ENCODE measurements at regions not wholly inside any gene's neighbourhood (a gene's known extent, or its start where the extent isn't known, plus 50 kb on each side); places are given as distances from the start of the nearest gene placed in this dataset.

DNA sequence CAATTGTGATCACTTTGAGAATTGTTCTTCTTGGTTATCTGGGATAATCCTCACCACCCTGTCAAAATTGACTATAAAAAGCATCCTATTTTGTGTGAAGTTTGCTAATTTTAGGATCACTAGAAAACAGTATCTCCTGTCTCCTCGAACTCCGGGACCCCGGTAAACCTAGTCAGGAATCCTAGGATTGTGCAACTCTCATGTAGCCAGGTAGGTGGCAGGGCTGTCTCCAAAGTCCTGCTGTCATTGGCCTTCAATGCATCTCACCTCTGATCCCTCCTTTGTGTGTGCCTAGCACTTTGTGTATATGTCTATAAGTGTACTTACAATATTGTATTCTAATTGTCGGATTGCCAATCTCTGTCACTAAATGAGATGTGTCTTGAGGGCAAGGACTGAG lies 1564.8 kb downstream of the RPA4 start:
- H3K36me3 ChIP-seq, result no peaks in the 10 kb centered on the region
- H3K4me3 ChIP-seq, result no peak overlapping the region
- H3K9me3 ChIP-seq, result no peaks in the 10 kb centered on the region
- H3K4me1 ChIP-seq, result no peaks in the 10 kb centered on the region
- peaks cover 47% of the 10 kb centered on the region for H3K27me3 ChIP-seq
- H3K9ac ChIP-seq, result no peak overlapping the region
- H4K20me1 ChIP-seq, result no peaks in the 10 kb centered on the region
- no peak overlapping the region for H3K4me2 ChIP-seq
- no peak for TF ChIP-seq Cebpa-rat (IDR thresholded peaks at IDR 0.05)
- no peak overlapping the region for H3K27ac ChIP-seq

DNA sequence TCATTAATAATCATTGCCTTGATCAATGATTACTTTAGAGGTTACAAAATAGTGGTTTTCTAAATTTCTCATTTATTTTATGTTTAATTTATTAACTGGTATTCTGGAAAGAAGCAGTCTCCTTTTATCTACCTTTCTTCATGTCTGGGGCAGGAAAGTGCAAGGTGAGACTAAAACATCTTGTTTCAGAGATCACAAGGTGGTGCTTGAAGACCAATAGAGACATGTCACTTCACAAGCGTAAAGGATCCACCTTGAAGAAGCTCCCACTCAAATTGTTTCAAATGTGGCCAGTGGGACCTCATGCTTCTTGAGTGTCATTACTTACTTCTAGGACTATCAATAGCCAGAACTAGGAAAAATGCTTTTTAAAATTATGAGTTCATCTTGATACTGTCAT lies 1568.7 kb downstream of the RPA4 start:
- H3K36me3 ChIP-seq, result no peaks in the 10 kb centered on the region
- TF ChIP-seq Cebpa-rat (IDR thresholded peaks at IDR 0.05), result no peak
- H4K20me1 ChIP-seq, result no peaks in the 10 kb centered on the region
- no peak overlapping the region for H3K4me2 ChIP-seq
- no peaks in the 10 kb centered on the region for H3K9me3 ChIP-seq
- H3K4me3 ChIP-seq, result no peak overlapping the region
- peaks cover 62% of the 10 kb centered on the region for H3K27me3 ChIP-seq
- H3K4me1 ChIP-seq, result no peaks in the 10 kb centered on the region
- no peak overlapping the region for H3K27ac ChIP-seq
- no peak overlapping the region for H3K9ac ChIP-seq

DNA sequence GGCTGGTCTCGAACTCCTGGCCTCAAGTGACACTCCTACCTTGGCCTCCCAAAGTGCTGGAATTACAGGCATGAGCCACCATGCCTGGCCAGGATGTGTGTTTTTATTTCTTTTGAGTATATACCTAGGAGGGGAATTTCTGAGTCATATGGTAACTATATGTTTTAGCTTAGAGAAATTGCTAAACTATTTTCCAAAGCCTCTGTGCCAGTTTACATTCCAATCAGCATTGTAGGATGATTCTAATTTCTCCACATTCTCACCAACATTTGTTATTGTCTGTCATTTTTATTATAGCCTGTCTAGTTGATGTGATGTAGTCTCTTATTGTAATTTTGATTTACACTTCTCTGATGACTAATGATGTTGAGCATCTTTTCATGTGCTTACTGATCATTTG lies 1576.0 kb downstream of the RPA4 start:
- H3K4me3 ChIP-seq, result no peak overlapping the region
- no peaks in the 10 kb centered on the region for H3K36me3 ChIP-seq
- H3K27me3 ChIP-seq, result peaks cover 78% of the 10 kb centered on the region
- H3K4me2 ChIP-seq, result no peak overlapping the region
- H3K9ac ChIP-seq, result no peak overlapping the region
- no peaks in the 10 kb centered on the region for H3K4me1 ChIP-seq
- no peak for TF ChIP-seq Cebpa-rat (IDR thresholded peaks at IDR 0.05)
- no peaks in the 10 kb centered on the region for H4K20me1 ChIP-seq
- H3K27ac ChIP-seq, result no peak overlapping the region
- no peaks in the 10 kb centered on the region for H3K9me3 ChIP-seq

DNA sequence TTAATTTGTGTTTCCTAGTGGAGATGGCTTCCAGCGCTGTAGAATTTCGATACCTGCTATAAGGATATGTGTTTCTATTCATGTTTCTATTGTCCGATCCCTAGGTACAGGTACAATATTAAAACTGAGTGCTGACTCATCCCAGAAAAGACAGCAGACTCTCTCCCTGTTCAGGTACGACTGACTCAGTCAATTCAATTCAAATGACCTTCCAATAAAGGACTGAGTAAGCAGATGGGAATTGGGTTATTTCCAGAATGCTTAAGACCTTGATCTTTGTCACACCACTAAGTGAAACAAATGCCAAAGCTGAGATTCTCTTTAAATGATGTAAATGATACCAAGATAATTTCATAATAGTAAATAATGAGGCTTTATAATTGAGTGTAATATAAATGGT lies 1596.9 kb downstream of the RPA4 start:
- no peak overlapping the region for H3K4me3 ChIP-seq
- no peak overlapping the region for H3K4me2 ChIP-seq
- no peak overlapping the region for H3K9ac ChIP-seq
- H3K4me1 ChIP-seq, result no peaks in the 10 kb centered on the region
- no peaks in the 10 kb centered on the region for H3K36me3 ChIP-seq
- no peak for TF ChIP-seq Cebpa-rat (IDR thresholded peaks at IDR 0.05)
- no peak overlapping the region for H3K27ac ChIP-seq
- H4K20me1 ChIP-seq, result no peaks in the 10 kb centered on the region
- H3K27me3 ChIP-seq, result peaks cover 64% of the 10 kb centered on the region
- H3K9me3 ChIP-seq, result no peaks in the 10 kb centered on the region

DNA sequence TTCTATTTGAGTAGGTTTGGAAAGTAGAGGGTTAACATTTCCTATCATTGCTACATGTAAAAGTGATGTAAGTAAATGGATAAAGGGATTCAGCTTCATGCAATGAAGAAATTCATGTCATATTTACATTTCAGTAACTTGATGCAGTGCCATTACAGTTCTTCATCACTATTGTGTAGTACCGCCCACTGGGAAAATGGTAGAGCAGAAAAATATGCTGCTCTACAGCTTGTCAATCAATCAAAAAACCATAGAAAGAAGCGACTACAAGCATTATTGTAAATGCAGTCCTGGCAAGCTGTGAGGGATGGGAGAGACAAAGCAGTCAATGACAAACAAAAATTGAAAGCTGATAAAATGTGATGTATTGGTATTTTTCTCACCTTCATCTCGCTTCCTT lies 1597.9 kb downstream of the RPA4 start:
- Histone ChIP-seq H3K9me3 (no peaks in the 10 kb centered on the region), H3K36me3 (no peaks in the 10 kb centered on the region), H3K4me2 (no peak overlapping the region), H3K9ac (no peak overlapping the region), H3K4me1 (no peaks in the 10 kb centered on the region), H4K20me1 (no peaks in the 10 kb centered on the region), H3K27ac (no peak overlapping the region), H3K4me3 (no peak overlapping the region), H3K27me3 (peaks cover 70% of the 10 kb centered on the region)
- TF ChIP-seq Cebpa-rat (IDR thresholded peaks at IDR 0.05), result no peak

DNA sequence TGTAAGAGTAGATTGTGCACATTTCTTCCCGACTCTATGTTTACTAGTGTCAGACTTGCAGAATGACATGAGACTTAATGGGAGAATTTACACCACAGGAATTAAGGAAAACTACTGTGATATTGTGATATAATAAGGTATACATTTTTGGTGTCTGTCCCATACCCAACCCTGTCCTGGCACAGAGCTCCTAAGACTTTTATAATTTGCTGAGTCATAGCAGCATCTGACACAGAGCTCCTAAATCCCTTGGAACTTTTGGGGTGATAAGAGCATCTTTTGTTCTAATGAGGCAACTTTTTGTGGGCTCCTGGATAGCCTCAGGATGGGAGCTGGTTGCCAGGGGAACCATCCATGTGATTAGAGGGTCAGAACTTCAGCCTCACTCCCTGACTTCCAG lies 1607.0 kb downstream of the RPA4 start:
- Histone ChIP-seq H3K4me3 (no peak overlapping the region), H3K27ac (no peak overlapping the region), H3K9me3 (no peaks in the 10 kb centered on the region), H3K9ac (no peak overlapping the region), H3K4me1 (no peaks in the 10 kb centered on the region), H3K4me2 (no peak overlapping the region), H3K27me3 (peaks cover 72% of the 10 kb centered on the region), H3K36me3 (no peaks in the 10 kb centered on the region), H4K20me1 (no peaks in the 10 kb centered on the region)
- no peak for TF ChIP-seq Cebpa-rat (IDR thresholded peaks at IDR 0.05)

DNA sequence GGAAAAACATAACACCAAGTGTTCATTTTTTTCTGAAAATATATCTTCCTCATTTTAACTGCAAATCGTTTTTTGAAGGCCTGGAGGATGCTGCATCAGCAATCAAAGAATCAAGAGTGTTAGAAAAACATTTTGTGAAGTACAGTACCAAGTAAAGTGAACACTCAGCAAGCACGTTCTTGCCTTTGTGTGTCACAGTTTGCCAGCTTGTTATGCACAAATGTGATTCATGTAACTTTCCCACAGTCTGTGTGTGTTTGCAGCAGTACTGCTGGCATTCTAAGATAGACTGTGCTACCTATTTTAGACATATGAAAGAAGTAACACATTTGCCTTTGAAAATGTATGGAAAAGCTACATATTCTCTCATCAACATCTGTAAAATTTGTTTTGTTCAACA lies 1617.7 kb downstream of the RPA4 start:
- Histone ChIP-seq H3K9ac (no peak overlapping the region), H3K4me1 (no peaks in the 10 kb centered on the region), H3K27ac (no peak overlapping the region), H3K9me3 (no peaks in the 10 kb centered on the region), H3K4me3 (no peak overlapping the region), H3K27me3 (peaks cover 79% of the 10 kb centered on the region), H3K36me3 (no peaks in the 10 kb centered on the region), H4K20me1 (no peaks in the 10 kb centered on the region), H3K4me2 (no peak overlapping the region)
- no peak for TF ChIP-seq Cebpa-rat (IDR thresholded peaks at IDR 0.05)

DNA sequence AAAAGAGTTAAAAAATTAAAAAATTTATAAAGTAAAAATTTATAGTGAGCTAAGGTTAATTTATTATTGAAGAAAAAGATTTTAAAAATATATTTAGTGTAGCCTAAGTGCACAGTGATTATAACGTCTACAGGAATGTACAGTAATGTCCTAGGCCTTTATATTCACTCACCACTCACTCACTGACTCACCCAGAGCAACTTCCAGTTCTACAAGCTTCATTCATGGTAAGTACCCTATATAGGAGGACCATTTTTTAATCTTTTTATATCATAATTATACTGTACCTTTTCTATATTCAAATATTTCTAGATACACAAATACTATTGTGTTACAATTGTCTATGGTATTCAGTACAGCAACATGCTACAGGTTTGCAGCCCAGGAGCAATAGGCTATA lies 1623.2 kb downstream of the RPA4 start:
- Histone ChIP-seq H3K4me1 (no peaks in the 10 kb centered on the region), H3K4me3 (no peak overlapping the region), H3K4me2 (no peak overlapping the region), H3K9ac (no peak overlapping the region), H4K20me1 (no peaks in the 10 kb centered on the region), H3K27me3 (peaks cover 63% of the 10 kb centered on the region), H3K27ac (no peak overlapping the region), H3K9me3 (no peaks in the 10 kb centered on the region), H3K36me3 (no peaks in the 10 kb centered on the region)
- no peak for TF ChIP-seq Cebpa-rat (IDR thresholded peaks at IDR 0.05)

DNA sequence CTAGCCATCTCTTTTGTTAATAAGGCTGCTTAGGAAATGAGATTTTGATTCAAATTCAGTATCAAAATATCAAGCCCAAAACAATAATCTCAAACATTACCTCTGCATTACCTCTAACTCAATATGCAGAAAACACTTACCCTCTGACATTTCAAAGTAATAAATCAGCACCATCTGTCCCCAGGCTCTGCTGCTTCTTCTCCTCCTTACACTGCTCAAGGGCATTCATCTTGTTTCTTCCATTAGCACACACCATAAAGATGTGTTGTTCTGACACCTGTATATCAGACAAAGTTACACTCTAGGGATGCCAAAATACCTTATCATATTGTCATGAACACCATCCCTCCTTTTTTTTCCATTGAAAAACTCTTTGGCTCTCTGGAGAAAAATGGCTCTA lies 1630.3 kb downstream of the RPA4 start:
- no peak for TF ChIP-seq Cebpa-rat (IDR thresholded peaks at IDR 0.05)
- Histone ChIP-seq H3K4me2 (no peak overlapping the region), H3K27me3 (peaks cover 73% of the 10 kb centered on the region)

DNA sequence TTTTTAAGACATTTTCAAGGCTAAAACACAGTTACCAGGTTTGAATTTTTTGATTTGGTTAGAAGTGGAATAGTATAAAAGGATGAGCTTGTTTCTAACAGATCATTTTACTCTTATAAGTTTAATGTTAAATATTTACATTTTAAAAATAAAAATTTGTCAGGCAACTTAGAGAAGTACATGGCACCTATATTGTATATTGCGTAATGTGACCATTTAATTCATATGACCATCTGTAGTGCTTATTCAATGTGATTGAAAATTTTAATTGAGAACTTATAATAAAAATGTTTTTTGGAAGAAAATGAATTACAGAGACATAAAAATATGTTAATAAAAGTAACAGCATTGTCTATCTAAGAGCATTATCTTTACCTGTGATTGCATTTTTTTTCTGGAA lies 1632.4 kb downstream of the RPA4 start:
- H3K27me3 ChIP-seq, result peaks cover 65% of the 10 kb centered on the region
- no peak overlapping the region for H3K4me3 ChIP-seq
- H4K20me1 ChIP-seq, result no peaks in the 10 kb centered on the region; the same call in 1 of the 2 replicates
- no peaks in the 10 kb centered on the region for H3K9me3 ChIP-seq
- no peak overlapping the region for H3K9ac ChIP-seq
- H3K4me1 ChIP-seq, result no peaks in the 10 kb centered on the region
- H3K4me2 ChIP-seq, result no peak overlapping the region
- TF ChIP-seq Cebpa-rat (IDR thresholded peaks at IDR 0.05), result no peak
- no peaks in the 10 kb centered on the region for H3K36me3 ChIP-seq
- H3K27ac ChIP-seq, result no peak overlapping the region

More for the DNA sequence above, 1630.3 kb downstream of the RPA4 start:
- Histone ChIP-seq H3K27ac (no peak overlapping the region), H3K4me1 (no peaks in the 10 kb centered on the region), H3K4me3 (no peak overlapping the region), H4K20me1 (no peaks in the 10 kb centered on the region), H3K36me3 (no peaks in the 10 kb centered on the region), H3K9me3 (no peaks in the 10 kb centered on the region), H3K9ac (no peak overlapping the region)

DNA sequence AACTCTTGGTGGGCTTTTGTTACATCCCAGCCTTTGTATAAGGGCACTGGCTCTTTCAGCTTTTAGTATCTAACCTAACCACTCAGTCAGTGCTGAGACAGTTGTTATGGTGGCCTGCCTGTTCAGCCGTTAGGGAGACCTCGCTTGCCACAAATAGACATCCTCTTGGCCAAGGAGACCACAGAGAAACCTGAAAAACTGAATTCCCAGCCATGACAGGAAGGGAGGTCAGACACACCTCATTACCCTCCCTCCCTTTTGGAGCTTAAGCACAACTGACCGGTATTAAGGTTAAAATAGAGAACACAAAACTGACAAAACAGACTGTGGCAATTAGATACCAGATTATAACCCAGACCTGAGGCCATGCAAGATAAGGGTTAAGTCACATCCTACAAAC lies 1639.3 kb downstream of the RPA4 start:
- Histone ChIP-seq H3K9ac (no peak overlapping the region), H3K27ac (no peak overlapping the region), H3K9me3 (no peaks in the 10 kb centered on the region), H3K27me3 (peaks cover 51% of the 10 kb centered on the region), H4K20me1 (no peaks in the 10 kb centered on the region; the same call in 1 of the 2 replicates), H3K4me1 (peaks cover 7% of the 10 kb centered on the region), H3K36me3 (no peaks in the 10 kb centered on the region), H3K4me2 (peak overlapping the region; percentile 27), H3K4me3 (no peak overlapping the region)
- no peak for TF ChIP-seq Cebpa-rat (IDR thresholded peaks at IDR 0.05)

All from BLaER1 (cell line).